COR-L47 (cell line): ENCODE measurements at regions not wholly inside any gene's neighbourhood (a gene's known extent, or its start where the extent isn't known, plus 50 kb on each side); places are given as distances from the start of the nearest gene placed in this dataset.

Experiments
- DNase-seq: peaks from one replicate; lab custom pipeline; 2025; lab: John Stamatoyannopoulos, UW

- no peak for DNase-seq
These were observed 133.9 kb upstream of the CHST15 start for GRCh38 chr10:124227055-124227975.

GRCh38 chr10:124226271-124227054 is 133.1 kb upstream of the CHST15 start:
- DNase-seq, result no peak

GRCh38 chr10:124225467-124226270 is 132.3 kb upstream of the CHST15 start:
- no peak for DNase-seq

- no peak for DNase-seq
These were observed 131.7 kb upstream of the CHST15 start for GRCh38 chr10:124225029-124225466.

- no peak for DNase-seq
These were observed 131.1 kb upstream of the CHST15 start for GRCh38 chr10:124224331-124225028.

- no peak for DNase-seq
These were observed 130.3 kb upstream of the CHST15 start for GRCh38 chr10:124223711-124224085.

GRCh38 chr10:124222988-124223710 is 129.8 kb upstream of the CHST15 start:
- no peak for DNase-seq

- DNase-seq, result no peak
These were observed 129.1 kb upstream of the CHST15 start for GRCh38 chr10:124222318-124222987.

- DNase-seq, result no peak
These were observed 128.2 kb upstream of the CHST15 start for GRCh38 chr10:124221356-124222317.

GRCh38 chr10:124220971-124221355 is 127.6 kb upstream of the CHST15 start:
- DNase-seq, result no peak

GRCh38 chr10:124220547-124220946 is 127.1 kb upstream of the CHST15 start:
- no peak for DNase-seq

- no peak for DNase-seq
These were observed 126.3 kb upstream of the CHST15 start for GRCh38 chr10:124219655-124220054.

- no peak for DNase-seq
These were observed 125.7 kb upstream of the CHST15 start for GRCh38 chr10:124219062-124219461.

GRCh38 chr10:124217906-124218804 is 124.8 kb upstream of the CHST15 start:
- no peak for DNase-seq

- no peak for DNase-seq
These were observed 123.6 kb upstream of the CHST15 start for GRCh38 chr10:124217031-124217430.

GRCh38 chr10:124214610-124215375 is 121.4 kb upstream of the CHST15 start:
- no peak for DNase-seq

GRCh38 chr10:124213899-124214510 is 120.6 kb upstream of the CHST15 start:
- DNase-seq, result no peak
